ENCODE measurements at regions not wholly inside any gene's neighbourhood (a gene's known extent, or its start where the extent isn't known, plus 50 kb on each side); places are given as distances from the start of the nearest gene placed in this dataset.

GRCh38 chr14:34345718-34346465, 116.1 kb downstream of the SPTSSA start:
- CTCF ChIA-PET: interaction anchor here (1.3 to 2.6 kb wide), 3 partner anchors 21 to 63 kb away, joined by 3 to 9 read pairs (median 4); no protein-coding TSS in a partner anchor

More at GRCh38 chr14:34345718-34346465, 116.1 kb downstream of the SPTSSA start:
- Histone ChIP-seq H3K9me3 (replicated peaks; ENCODE audit: control insufficient read depth, insufficient read depth, low read length) (no peaks in the 10 kb centered on the region), H3K9me1 (replicated peaks; ENCODE audit: control insufficient read depth, extremely low read depth, insufficient read depth, low read length) (no peaks in the 10 kb centered on the region), H3K4me1 (ENCODE audit: control insufficient read depth, extremely low read depth, insufficient read depth, low read length) (no peaks in the 10 kb centered on the region), H3K79me2 (ENCODE audit: control insufficient read depth, insufficient read depth, low read length) (no peaks in the 10 kb centered on the region), H3K9ac (replicated peaks; ENCODE audit: extremely low read depth, insufficient read depth, low read length) (no peak overlapping the region), H4K20me1 (replicated peaks; ENCODE audit: control insufficient read depth, extremely low read depth, insufficient read depth, low read length) (no peaks in the 10 kb centered on the region), H2AFZ (ENCODE audit: low read depth, low read length) (no peak overlapping the region), H3K4me3 (replicated peaks in 1 of 3; ENCODE audit: insufficient read depth in 1 of 3, low read depth in 1 of 3, low read length in 3 of 3) (no peak overlapping the region), H3K36me3 (ENCODE audit: control insufficient read depth in 2 of 2, extremely low read depth in 1 of 2, insufficient read depth in 2 of 2, low read length in 2 of 2) (no peaks in the 10 kb centered on the region), H3K27ac (ENCODE audit: insufficient read depth, low read depth, low read length) (no peak overlapping the region), H3K27me3 (ENCODE audit: control insufficient read depth in 2 of 2, insufficient read depth in 2 of 2, low read length in 2 of 2) (no peaks in the 10 kb centered on the region), H3K4me2 (ENCODE audit: insufficient read depth, low read length) (no peak overlapping the region)
- POLR2A ChIA-PET: no interaction called here
- dilution Hi-C loops (cut with MboI; ENCODE audit: extremely low pct_ligation_motif_present, low sequenced_read_pairs): no loop called here
- TF ChIP-seq EZH2 (IDR thresholded peaks at IDR 0.05; ENCODE audit: borderline replicate concordance, low read depth, low read length, severe bottlenecking) (no peak), CTCF (IDR thresholded peaks at IDR 0.05; ENCODE audit: extremely low read depth in 1 of 2, insufficient read depth in 1 of 2, low read depth in 1 of 2, low read length in 2 of 2) (no peak), FOS (IDR thresholded peaks at IDR 0.05; ENCODE audit: borderline replicate concordance, insufficient read depth, low read length) (no peak), MYC (IDR thresholded peaks at IDR 0.05; ENCODE audit: low read depth, low read length) (no peak), GATA2 (IDR thresholded peaks at IDR 0.05; ENCODE audit: insufficient read depth, insufficient read length, low read depth, low read length) (no peak), POLR2AphosphoS5 (IDR thresholded peaks at IDR 0.05; ENCODE audit: insufficient read depth, low read depth, low read length) (no peak), JUN (IDR thresholded peaks at IDR 0.05; ENCODE audit: borderline replicate concordance, insufficient read depth, insufficient read length, low read depth) (no peak), POLR2A (IDR thresholded peaks at IDR 0.05; ENCODE audit: low read depth, low read length) (no peak)
- DNase-seq (ENCODE audit: low read depth, low spot score): no peak
- no TSS peak for BruUV-seq (replicated peaks)
- no peak for FAIRE-seq
- intact Hi-C loops (cut with micrococcal nuclease): no loop called here

All from endothelial cell of umbilical vein (primary cell).